Liver (tissue), 8 donors: ENCODE measurements at regions not wholly inside any gene's neighbourhood (a gene's known extent, or its start where the extent isn't known, plus 50 kb on each side); places are given as distances from the start of the nearest gene placed in this dataset.

ENCODE experiments used
- DNase-seq: peaks from one replicate; pipeline ENCODE4 v3.0.0-alpha.2; 2017; ENCODE audit warnings: low spot score
- H3K27ac ChIP-seq, 2 donors: one replicate each; pipeline ENCODE4 v1.7.0; 2013; ENCODE audit warnings: inconsistent platforms in 2 of 2, low read length in 2 of 2, control low read depth in 1 of 2, low read depth in 1 of 2, mild to moderate bottlenecking in 1 of 2
- H3K27me3 ChIP-seq, 4 donors: one replicate each; pipeline versions ENCODE4 v1.6.1 to v1.7.0; 2013; ENCODE audit warnings: low read length in 3 of 4, inconsistent platforms in 1 of 4, mild to moderate bottlenecking in 1 of 4, moderate library complexity in 1 of 4; ENCODE audit not compliant: control insufficient read depth in 4 of 4, insufficient read depth in 4 of 4
- H3K36me3 ChIP-seq, 4 donors: one replicate each; pipeline versions ENCODE4 v1.6.1 to v1.7.0; 2013; ENCODE audit warnings: low read length in 3 of 4, mild to moderate bottlenecking in 3 of 4, low read depth in 1 of 4, moderate library complexity in 1 of 4; ENCODE audit not compliant: control insufficient read depth in 4 of 4, insufficient read depth in 3 of 4
- H3K4me1 ChIP-seq, 4 donors: one replicate each; pipeline versions ENCODE4 v1.6.1 to v1.7.0; 2013; ENCODE audit warnings: low read length in 3 of 4, mild to moderate bottlenecking in 3 of 4, moderate library complexity in 1 of 4; ENCODE audit not compliant: control insufficient read depth in 4 of 4, insufficient read depth in 4 of 4
- H3K4me3 ChIP-seq, 3 donors: one replicate each; pipeline versions ENCODE4 v1.6.1 to v1.7.0; 2013; ENCODE audit warnings: low read length in 3 of 3, control low read depth in 1 of 3, low read depth in 1 of 3, mild to moderate bottlenecking in 1 of 3
- H3K9ac ChIP-seq, 2 donors: one replicate each; pipeline ENCODE4 v1.7.0; 2013; ENCODE audit warnings: low read length in 2 of 2, mild to moderate bottlenecking in 2 of 2, moderate library complexity in 2 of 2, control low read depth in 1 of 2, low read depth in 1 of 2
- H3K9me3 ChIP-seq, 4 donors: one replicate each; pipeline versions ENCODE4 v1.6.1 to v1.7.0; 2013; ENCODE audit warnings: low read length in 3 of 4; ENCODE audit not compliant: control insufficient read depth in 4 of 4
- EGR1 ChIP-seq, 2 donors: IDR thresholded peaks; 2 replicates each; pipeline ENCODE4 v1.6.1; 2016 to 2018; ENCODE audit warnings: antibody characterized with exemption in 2 of 2, low read depth in 2 of 2
- FOXA1 ChIP-seq: IDR thresholded peaks from 2 replicates; pipeline ENCODE4 v1.6.1; 2016; ENCODE audit warnings: antibody characterized with exemption
- FOXA2 ChIP-seq: IDR thresholded peaks from 2 replicates; pipeline ENCODE4 v1.6.1; 2016; ENCODE audit warnings: antibody characterized with exemption
- GABPA ChIP-seq, 2 donors: IDR thresholded peaks in 1 of 2; conservative IDR thresholded peaks in 1 of 2; 2 replicates each; pipeline ENCODE4 v1.6.1; 2016; ENCODE audit warnings: antibody characterized with exemption in 2 of 2, mild to moderate bottlenecking in 1 of 2, moderate library complexity in 1 of 2
- HNF4A ChIP-seq, 2 donors: conservative IDR thresholded peaks; 2 replicates each; pipeline ENCODE4 v1.6.1; 2016; ENCODE audit warnings: antibody characterized with exemption in 2 of 2, mild to moderate bottlenecking in 2 of 2
- HNF4G ChIP-seq: IDR thresholded peaks from 2 replicates; pipeline ENCODE4 v1.6.1; 2016; ENCODE audit warnings: antibody characterized with exemption
- JUND ChIP-seq, 2 donors: IDR thresholded peaks; 2 replicates each; pipeline ENCODE4 v1.6.1; 2016; ENCODE audit warnings: antibody characterized with exemption in 2 of 2
- NR2F2 ChIP-seq: IDR thresholded peaks from 2 replicates; pipeline ENCODE4 v1.6.1; 2016; ENCODE audit warnings: antibody characterized with exemption
- RAD21 ChIP-seq, 2 donors: IDR thresholded peaks; 2 replicates each; pipeline ENCODE4 v1.6.1; 2016; ENCODE audit warnings: antibody characterized with exemption in 2 of 2, mild to moderate bottlenecking in 2 of 2
- RXRA ChIP-seq, 2 donors: IDR thresholded peaks; 2 replicates each; pipeline ENCODE4 v1.6.1; 2017 to 2018; ENCODE audit warnings: antibody characterized with exemption in 2 of 2, mild to moderate bottlenecking in 1 of 2
- TAF1 ChIP-seq: conservative IDR thresholded peaks from 2 replicates; pipeline ENCODE4 v1.6.1; 2016; ENCODE audit warnings: antibody characterized with exemption, mild to moderate bottlenecking
- YY1 ChIP-seq: IDR thresholded peaks from 2 replicates; pipeline ENCODE4 v1.6.1; 2016; ENCODE audit warnings: antibody characterized with exemption, mild to moderate bottlenecking
- WGBS: extraction: QIAGEN DNeasy Blood & Tissue Kit; methylation state at CpG from one replicate; pipeline ENCODE4 v1.1.7; 2013; 5-methylcytosine and 5-hydroxymethylcytosine counted together
- TF ChIP-seq, protein P1 (sequence below): IDR thresholded peaks from 2 replicates; pipeline ENCODE4 v1.6.1; 2016; ENCODE audit warnings: antibody characterized with exemption, mild to moderate bottlenecking
- TF ChIP-seq, protein P2 (sequence below): IDR thresholded peaks from 2 replicates; pipeline ENCODE4 v1.6.1; 2016; ENCODE audit warnings: antibody characterized with exemption
- TF ChIP-seq, protein P3 (sequence below): fragments of 150-350 bp; IDR thresholded peaks from 2 replicates; pipeline ENCODE4 v1.5.1; 2017; ENCODE audit warnings: improper control_type of control experiment, low read depth, low read length; ENCODE audit not compliant: missing input control
- TF ChIP-seq, protein P4 (sequence below): IDR thresholded peaks from 2 replicates; pipeline ENCODE4 v1.6.1; 2016; ENCODE audit warnings: antibody characterized with exemption
- TF ChIP-seq, protein P5 (sequence below): IDR thresholded peaks from 2 replicates; pipeline ENCODE4 v1.6.1; 2016; ENCODE audit warnings: antibody characterized with exemption
- donor health status: healthy.
- donor health status: healthy.
- donor health status: healthy.
- donor health status: healthy.
- donor health status: healthy.

DNA sequence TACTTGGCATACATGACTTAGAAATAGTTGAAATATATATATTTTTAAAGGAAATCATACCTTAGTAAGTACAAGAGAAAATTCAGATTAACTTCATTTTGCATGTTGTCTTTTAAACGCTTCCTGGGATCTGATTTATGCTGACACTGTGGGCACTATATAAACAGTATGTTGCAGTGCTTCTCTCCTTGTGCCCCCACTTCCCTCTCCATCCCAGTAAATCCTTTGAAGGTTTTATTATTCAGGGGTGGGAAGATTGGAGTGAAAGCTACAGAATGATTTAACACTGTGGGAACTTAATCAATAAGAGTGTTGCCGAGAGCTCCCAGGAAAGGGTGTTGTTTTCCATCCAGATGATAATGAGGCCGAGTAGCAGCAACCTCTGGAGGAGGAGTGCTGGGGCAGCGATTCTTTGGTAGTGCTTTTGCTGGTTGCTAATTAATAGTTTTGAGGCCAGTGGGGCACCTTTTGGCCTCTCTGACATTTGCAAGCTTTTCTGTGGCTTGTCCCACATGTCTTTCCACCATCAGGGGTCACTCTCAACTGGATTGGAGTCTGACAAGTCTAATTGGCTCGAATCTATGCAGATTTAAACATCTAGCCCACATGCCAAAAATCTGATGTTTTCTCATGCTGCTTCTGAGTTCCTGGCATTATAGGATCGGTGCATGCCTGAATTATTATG lies 183.0 kb upstream of the MMS22L start:
- H3K27ac ChIP-seq: no peak overlapping the region
- 39% methylated on average over 6 of the region's 6 CpGs for WGBS
- H3K4me1 ChIP-seq: no peaks in the 10 kb centered on the region
- no peak overlapping the region for H3K4me3 ChIP-seq
- H3K9me3 ChIP-seq: no peaks in the 10 kb centered on the region
- no peak overlapping the region for H3K9ac ChIP-seq
- no peaks in the 10 kb centered on the region for H3K36me3 ChIP-seq
- peaks cover 0 to 2% (median 0%) of the 10 kb centered on the region in 4 donors for H3K27me3 ChIP-seq
- DNase-seq: no peak
- TF ChIP-seq, protein P1, sequence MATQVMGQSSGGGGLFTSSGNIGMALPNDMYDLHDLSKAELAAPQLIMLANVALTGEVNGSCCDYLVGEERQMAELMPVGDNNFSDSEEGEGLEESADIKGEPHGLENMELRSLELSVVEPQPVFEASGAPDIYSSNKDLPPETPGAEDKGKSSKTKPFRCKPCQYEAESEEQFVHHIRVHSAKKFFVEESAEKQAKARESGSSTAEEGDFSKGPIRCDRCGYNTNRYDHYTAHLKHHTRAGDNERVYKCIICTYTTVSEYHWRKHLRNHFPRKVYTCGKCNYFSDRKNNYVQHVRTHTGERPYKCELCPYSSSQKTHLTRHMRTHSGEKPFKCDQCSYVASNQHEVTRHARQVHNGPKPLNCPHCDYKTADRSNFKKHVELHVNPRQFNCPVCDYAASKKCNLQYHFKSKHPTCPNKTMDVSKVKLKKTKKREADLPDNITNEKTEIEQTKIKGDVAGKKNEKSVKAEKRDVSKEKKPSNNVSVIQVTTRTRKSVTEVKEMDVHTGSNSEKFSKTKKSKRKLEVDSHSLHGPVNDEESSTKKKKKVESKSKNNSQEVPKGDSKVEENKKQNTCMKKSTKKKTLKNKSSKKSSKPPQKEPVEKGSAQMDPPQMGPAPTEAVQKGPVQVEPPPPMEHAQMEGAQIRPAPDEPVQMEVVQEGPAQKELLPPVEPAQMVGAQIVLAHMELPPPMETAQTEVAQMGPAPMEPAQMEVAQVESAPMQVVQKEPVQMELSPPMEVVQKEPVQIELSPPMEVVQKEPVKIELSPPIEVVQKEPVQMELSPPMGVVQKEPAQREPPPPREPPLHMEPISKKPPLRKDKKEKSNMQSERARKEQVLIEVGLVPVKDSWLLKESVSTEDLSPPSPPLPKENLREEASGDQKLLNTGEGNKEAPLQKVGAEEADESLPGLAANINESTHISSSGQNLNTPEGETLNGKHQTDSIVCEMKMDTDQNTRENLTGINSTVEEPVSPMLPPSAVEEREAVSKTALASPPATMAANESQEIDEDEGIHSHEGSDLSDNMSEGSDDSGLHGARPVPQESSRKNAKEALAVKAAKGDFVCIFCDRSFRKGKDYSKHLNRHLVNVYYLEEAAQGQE: no peak
- TF ChIP-seq FOXA1: no peak
- TF ChIP-seq HNF4G: no peak
- no peak for TF ChIP-seq EGR1 (IDR thresholded peaks at IDR 0.05; ENCODE audit: low read depth in 2 of 2)
- TF ChIP-seq TAF1: no peak
- TF ChIP-seq, protein P2, sequence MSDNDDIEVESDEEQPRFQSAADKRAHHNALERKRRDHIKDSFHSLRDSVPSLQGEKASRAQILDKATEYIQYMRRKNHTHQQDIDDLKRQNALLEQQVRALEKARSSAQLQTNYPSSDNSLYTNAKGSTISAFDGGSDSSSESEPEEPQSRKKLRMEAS: no peak
- TF ChIP-seq, protein P3, sequence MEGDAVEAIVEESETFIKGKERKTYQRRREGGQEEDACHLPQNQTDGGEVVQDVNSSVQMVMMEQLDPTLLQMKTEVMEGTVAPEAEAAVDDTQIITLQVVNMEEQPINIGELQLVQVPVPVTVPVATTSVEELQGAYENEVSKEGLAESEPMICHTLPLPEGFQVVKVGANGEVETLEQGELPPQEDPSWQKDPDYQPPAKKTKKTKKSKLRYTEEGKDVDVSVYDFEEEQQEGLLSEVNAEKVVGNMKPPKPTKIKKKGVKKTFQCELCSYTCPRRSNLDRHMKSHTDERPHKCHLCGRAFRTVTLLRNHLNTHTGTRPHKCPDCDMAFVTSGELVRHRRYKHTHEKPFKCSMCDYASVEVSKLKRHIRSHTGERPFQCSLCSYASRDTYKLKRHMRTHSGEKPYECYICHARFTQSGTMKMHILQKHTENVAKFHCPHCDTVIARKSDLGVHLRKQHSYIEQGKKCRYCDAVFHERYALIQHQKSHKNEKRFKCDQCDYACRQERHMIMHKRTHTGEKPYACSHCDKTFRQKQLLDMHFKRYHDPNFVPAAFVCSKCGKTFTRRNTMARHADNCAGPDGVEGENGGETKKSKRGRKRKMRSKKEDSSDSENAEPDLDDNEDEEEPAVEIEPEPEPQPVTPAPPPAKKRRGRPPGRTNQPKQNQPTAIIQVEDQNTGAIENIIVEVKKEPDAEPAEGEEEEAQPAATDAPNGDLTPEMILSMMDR: no peak
- TF ChIP-seq RAD21 (IDR thresholded peaks at IDR 0.05): no peak
- TF ChIP-seq GABPA (IDR thresholded peaks at IDR 0.05 in 1 of 2, conservative IDR thresholded peaks at IDR 0.05 in 1 of 2): no peak
- TF ChIP-seq FOXA2: no peak
- TF ChIP-seq, protein P4, sequence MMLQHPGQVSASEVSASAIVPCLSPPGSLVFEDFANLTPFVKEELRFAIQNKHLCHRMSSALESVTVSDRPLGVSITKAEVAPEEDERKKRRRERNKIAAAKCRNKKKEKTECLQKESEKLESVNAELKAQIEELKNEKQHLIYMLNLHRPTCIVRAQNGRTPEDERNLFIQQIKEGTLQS: no peak
- TF ChIP-seq, protein P5, sequence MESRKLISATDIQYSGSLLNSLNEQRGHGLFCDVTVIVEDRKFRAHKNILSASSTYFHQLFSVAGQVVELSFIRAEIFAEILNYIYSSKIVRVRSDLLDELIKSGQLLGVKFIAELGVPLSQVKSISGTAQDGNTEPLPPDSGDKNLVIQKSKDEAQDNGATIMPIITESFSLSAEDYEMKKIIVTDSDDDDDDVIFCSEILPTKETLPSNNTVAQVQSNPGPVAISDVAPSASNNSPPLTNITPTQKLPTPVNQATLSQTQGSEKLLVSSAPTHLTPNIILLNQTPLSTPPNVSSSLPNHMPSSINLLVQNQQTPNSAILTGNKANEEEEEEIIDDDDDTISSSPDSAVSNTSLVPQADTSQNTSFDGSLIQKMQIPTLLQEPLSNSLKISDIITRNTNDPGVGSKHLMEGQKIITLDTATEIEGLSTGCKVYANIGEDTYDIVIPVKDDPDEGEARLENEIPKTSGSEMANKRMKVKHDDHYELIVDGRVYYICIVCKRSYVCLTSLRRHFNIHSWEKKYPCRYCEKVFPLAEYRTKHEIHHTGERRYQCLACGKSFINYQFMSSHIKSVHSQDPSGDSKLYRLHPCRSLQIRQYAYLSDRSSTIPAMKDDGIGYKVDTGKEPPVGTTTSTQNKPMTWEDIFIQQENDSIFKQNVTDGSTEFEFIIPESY: no peak
- TF ChIP-seq JUND (IDR thresholded peaks at IDR 0.05): no peak
- no peak for TF ChIP-seq HNF4A (conservative IDR thresholded peaks at IDR 0.05)
- TF ChIP-seq NR2F2: no peak
- no peak for TF ChIP-seq YY1
- TF ChIP-seq RXRA (IDR thresholded peaks at IDR 0.05): no peak
